ENCODE measurements at regions not wholly inside any gene's neighbourhood (a gene's known extent, or its start where the extent isn't known, plus 50 kb on each side); places are given as distances from the start of the nearest gene placed in this dataset.
A peak's percentile ranks its signal among the peaks of the same experiment; 100 is the strongest.

GRCh38 chr1:199449681-199450080, 577.8 kb upstream of the NR5A2 start:
- H3K4me3 ChIP-seq (ENCODE audit: low read depth, low read length), result no peak overlapping the region
- TF ChIP-seq CTCF (IDR thresholded peaks at IDR 0.05; ENCODE audit: low read depth, low read length), result no peak

GRCh38 chr1:199452627-199453026, 574.9 kb upstream of the NR5A2 start:
- no peak overlapping the region for H3K4me3 ChIP-seq (ENCODE audit: low read depth, low read length)
- TF ChIP-seq CTCF (IDR thresholded peaks at IDR 0.05; ENCODE audit: low read depth, low read length), result no peak

GRCh38 chr1:199453723-199454122, 573.8 kb upstream of the NR5A2 start:
- H3K4me3 ChIP-seq (ENCODE audit: low read depth, low read length), result no peak overlapping the region
- no peak for TF ChIP-seq CTCF (IDR thresholded peaks at IDR 0.05; ENCODE audit: low read depth, low read length)

GRCh38 chr1:199460933-199461332, 566.6 kb upstream of the NR5A2 start:
- TF ChIP-seq CTCF (IDR thresholded peaks at IDR 0.05; ENCODE audit: low read depth, low read length), result no peak
- H3K4me3 ChIP-seq (ENCODE audit: low read depth, low read length), result no peak overlapping the region

- TF ChIP-seq CTCF (IDR thresholded peaks at IDR 0.05; ENCODE audit: low read depth, low read length), result peak; percentile 67
- no peak overlapping the region for H3K4me3 ChIP-seq (ENCODE audit: low read depth, low read length)
Measured at GRCh38 chr1:199463521-199464127, 563.9 kb upstream of the NR5A2 start.

- H3K4me3 ChIP-seq (ENCODE audit: low read depth, low read length), result no peak overlapping the region
- TF ChIP-seq CTCF (IDR thresholded peaks at IDR 0.05; ENCODE audit: low read depth, low read length), result no peak
Measured at GRCh38 chr1:199466961-199467360, 560.5 kb upstream of the NR5A2 start.

- no peak for TF ChIP-seq CTCF (IDR thresholded peaks at IDR 0.05; ENCODE audit: low read depth, low read length)
- H3K4me3 ChIP-seq (ENCODE audit: low read depth, low read length), result no peak overlapping the region
Measured at GRCh38 chr1:199472018-199472417, 555.5 kb upstream of the NR5A2 start.
